GM12878 (cell line): ENCODE measurements at regions not wholly inside any gene's neighbourhood (a gene's known extent, or its start where the extent isn't known, plus 50 kb on each side); places are given as distances from the start of the nearest gene placed in this dataset.

ENCODE experiments used
- ATAC-seq: fragments of 200-7000 bp; cut with Tn5 transposase; 3 replicates; pipeline ENCODE4 v1.9.1; 2020; ENCODE audit warnings: mild to moderate bottlenecking, moderate library complexity
- BruUV-seq: library from RNA; stranded (reverse); fragments of 400-500 nt; replicated peaks from 2 replicates; lab custom pipeline; 2021; lab: Mats Ljungman, UMichigan
- CTCF ChIA-PET: fragments of 300-600 bp; sonication (Branson Sonifier 250); formaldehyde crosslinking; extraction: SDS; loops from one replicate; lab custom pipeline; 2021; ENCODE audit warnings: inconsistent platforms; lab: Yijun Ruan, JAX
- POLR2A ChIA-PET: fragments of 350-600 bp; formaldehyde crosslinking; extraction: SDS; loops from one replicate; lab custom pipeline; 2021; ENCODE audit warnings: inconsistent platforms; lab: Charles Lee
- RAD21 ChIA-PET: fragments of 300-600 bp; sonication (Branson Sonifier 250); formaldehyde crosslinking; loops from one replicate; lab custom pipeline; 2023; ENCODE audit warnings: antibody characterized with exemption; ENCODE audit not compliant: unreplicated experiment; lab: Charles Lee
- SMC1A ChIA-PET: fragments of 300-600 bp; sonication (Branson Sonifier 250); formaldehyde crosslinking; loops from one replicate; lab custom pipeline; 2023; ENCODE audit not compliant: unreplicated experiment, uncharacterized antibody; lab: Charles Lee
- DNase-seq: peaks from one replicate; pipeline ENCODE4 v3.0.0-alpha.2; 2011; ENCODE audit warnings: low read depth, low spot score
- FAIRE-seq: peaks from 3 replicates; lab custom pipeline; 2011; peaks lifted over from hg19 to GRCh38; lab: Jason Lieb, UNC
- H2AFZ ChIP-seq: 2 replicates; pipeline ENCODE4 v1.6.0; 2011; ENCODE audit warnings: low read depth, low read length, control low read depth; ENCODE audit not compliant: control insufficient read depth
- H3K27ac ChIP-seq: 2 replicates; pipeline ENCODE4 v1.5.1; 2011; ENCODE audit warnings: control low read depth; ENCODE audit not compliant: control insufficient read depth, insufficient read depth
- H3K27me3 ChIP-seq, 2 experiments: replicated peaks in 1 of 2; 2 replicates each; pipeline versions ENCODE4 v1.6.0 to v1.6.1; 2011; ENCODE audit warnings: low read length in 1 of 2; ENCODE audit not compliant: control insufficient read depth in 2 of 2, insufficient read depth in 2 of 2
- H3K36me3 ChIP-seq, 2 experiments: 2 replicates each; pipeline ENCODE4 v1.5.1; 2011; ENCODE audit warnings: low read length in 1 of 2; ENCODE audit not compliant: control insufficient read depth in 2 of 2, insufficient read depth in 2 of 2
- H3K4me1 ChIP-seq: 2 replicates; pipeline ENCODE4 v1.6.1; 2011; ENCODE audit warnings: mild to moderate bottlenecking, low read length, moderate library complexity, mixed read lengths; ENCODE audit not compliant: control insufficient read depth, insufficient read depth
- H3K4me2 ChIP-seq: 2 replicates; pipeline ENCODE4 v1.6.0; 2011; ENCODE audit warnings: control low read depth; ENCODE audit not compliant: control insufficient read depth, insufficient read depth
- H3K4me3 ChIP-seq: fragments of 200-600 bp; sonication (generic); 2 replicates; pipeline ENCODE4 v1.5.1; 2016
- H3K79me2 ChIP-seq: 2 replicates; pipeline ENCODE4 v1.6.0; 2011; ENCODE audit warnings: low read length; ENCODE audit not compliant: control insufficient read depth, insufficient read depth
- H3K9ac ChIP-seq: 2 replicates; pipeline ENCODE4 v1.8.0; 2011; ENCODE audit warnings: low read length, control low read depth, mixed read lengths; ENCODE audit not compliant: control insufficient read depth, insufficient read depth
- H3K9me3 ChIP-seq: replicated peaks from 3 replicates; pipeline ENCODE4 v1.5.1; 2011; ENCODE audit warnings: mild to moderate bottlenecking, low read length; ENCODE audit not compliant: control insufficient read depth, insufficient read depth
- H4K20me1 ChIP-seq: 2 replicates; pipeline ENCODE4 v1.6.0; 2011; ENCODE audit not compliant: control insufficient read depth, insufficient read depth
- CBFB ChIP-seq: IDR thresholded peaks from 2 replicates; pipeline ENCODE4 v1.6.1; 2016; ENCODE audit warnings: antibody characterized with exemption, low read depth
- DPF2 ChIP-seq: fragments of 450-650 bp; IDR thresholded peaks from 2 replicates; pipeline ENCODE4 v1.6.1; 2017; ENCODE audit warnings: mild to moderate bottlenecking
- EED ChIP-seq: sonication (generic); IDR thresholded peaks from 2 replicates; pipeline ENCODE4 v1.6.1; 2016; ENCODE audit warnings: antibody characterized with exemption, low read depth
- EP300 ChIP-seq, 2 experiments: fragments of 150-350 bp in 1 of 2; IDR thresholded peaks; 2 replicates each; pipeline ENCODE4 v1.6.1; 2011 to 2012; ENCODE audit warnings: low read depth in 2 of 2, low read length in 2 of 2, borderline replicate concordance in 1 of 2, improper control_type of control experiment in 1 of 2, inconsistent platforms in 1 of 2; ENCODE audit not compliant: control insufficient read depth in 1 of 2
- EZH2 ChIP-seq: IDR thresholded peaks from 2 replicates; pipeline ENCODE4 v1.6.1; 2012; ENCODE audit warnings: low read depth, mild to moderate bottlenecking, control low read depth, inconsistent platforms, low read length, borderline replicate concordance; ENCODE audit not compliant: control insufficient read depth
- MYB ChIP-seq: fragments of 150-350 bp; IDR thresholded peaks from 2 replicates; pipeline ENCODE4 v1.6.1; 2014; ENCODE audit warnings: mild to moderate bottlenecking, low read depth, low read length, borderline replicate concordance
- RAD51 ChIP-seq: fragments of 450-650 bp; IDR thresholded peaks from 2 replicates; pipeline ENCODE4 v1.6.1; 2016; ENCODE audit warnings: moderate library complexity, mild to moderate bottlenecking, inconsistent platforms
- RBBP5 ChIP-seq: fragments of 200-600 bp; sonication (generic); conservative IDR thresholded peaks from 2 replicates; pipeline ENCODE4 v1.6.1; 2016
- SPI1 ChIP-seq: IDR thresholded peaks from 2 replicates; pipeline ENCODE4 v1.6.1; 2011; ENCODE audit warnings: low read depth, mild to moderate bottlenecking, low read length, moderate library complexity, borderline replicate concordance; ENCODE audit not compliant: insufficient read depth
- STAT1 ChIP-seq: fragments of 450-650 bp; conservative IDR thresholded peaks from 2 replicates; pipeline ENCODE4 v1.6.1; 2014; ENCODE audit warnings: antibody characterized with exemption, mild to moderate bottlenecking
- WGBS: methylation state at CpG from one replicate; pipeline ENCODE4 v1.1.6; 2016; ENCODE audit warnings: low lambda C conversion rate; ENCODE audit not compliant: insufficient replicate concordance, insufficient coverage; ENCODE audit errors: missing lambda C conversion rate; 5-methylcytosine and 5-hydroxymethylcytosine counted together
- in situ Hi-C: fragments of 300-500 bp; cut with MboI; formaldehyde crosslinking; loops from 9 replicates; pipeline ENCODE4 v1.14.3; 2018; ENCODE audit warnings: mixed read lengths
- intact Hi-C: fragments of 100-400 bp; cut with micrococcal nuclease; formaldehyde crosslinking; loops from one replicate; pipeline ENCODE4 v1.14.2; 2022; ENCODE audit not compliant: unreplicated experiment
- TF ChIP-seq, protein P1 (sequence below): fragments of 450-650 bp; IDR thresholded peaks from 2 replicates; pipeline ENCODE4 v1.6.1; 2016; ENCODE audit warnings: mild to moderate bottlenecking
- TF ChIP-seq, protein P2 (sequence below): IDR thresholded peaks from 2 replicates; pipeline ENCODE4 v1.6.1; 2011; ENCODE audit warnings: borderline replicate concordance, low read depth, mild to moderate bottlenecking, moderate library complexity, low read length; ENCODE audit not compliant: insufficient read depth, poor library complexity, severe bottlenecking
- TF ChIP-seq, protein P3 (sequence below): IDR thresholded peaks from 2 replicates; pipeline ENCODE4 v1.6.1; 2011; ENCODE audit warnings: borderline replicate concordance, low read depth, mild to moderate bottlenecking, moderate library complexity, mixed read lengths, low read length; ENCODE audit not compliant: insufficient read depth; ENCODE audit errors: extremely low read length
- TF ChIP-seq, protein P4 (sequence below), 3 experiments: IDR thresholded peaks in 2 of 3; conservative IDR thresholded peaks in 1 of 3; 2 replicates each; pipeline ENCODE4 v1.5.1; 2011; ENCODE audit warnings: low read depth in 3 of 3, low read length in 3 of 3, mild to moderate bottlenecking in 3 of 3, control low read depth in 2 of 3, moderate library complexity in 2 of 3, inconsistent platforms in 1 of 3, mixed read lengths in 1 of 3; ENCODE audit not compliant: control insufficient read depth in 2 of 3, insufficient read depth in 1 of 3; ENCODE audit errors: extremely low read depth in 1 of 3

DNA sequence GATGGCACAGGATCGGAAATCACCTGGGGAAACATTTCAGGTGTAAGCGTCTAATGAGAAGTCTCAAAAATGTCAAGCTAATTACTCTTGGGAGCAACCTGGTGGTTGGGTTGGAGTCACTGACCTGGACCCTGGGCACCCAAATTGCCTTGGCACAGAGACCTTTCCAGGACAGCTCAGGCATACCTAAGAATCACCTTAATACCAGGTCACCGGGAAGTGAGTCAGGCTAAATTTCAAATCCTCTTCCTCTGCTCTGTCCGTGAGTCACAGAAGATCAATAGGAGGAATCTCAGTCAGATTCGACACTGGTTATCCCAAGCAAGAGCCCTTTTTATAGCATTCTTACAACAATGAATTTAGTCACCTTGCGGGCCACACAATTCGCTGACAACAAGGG lies 179.6 kb upstream of the CAMK1G start:
- Histone ChIP-seq H3K27ac (no peak overlapping the region), H3K4me2 (no peak overlapping the region), H3K9ac (no peak overlapping the region), H3K36me3 (no peaks in the 10 kb centered on the region), H3K9me3 (no peaks in the 10 kb centered on the region), H3K4me1 (no peaks in the 10 kb centered on the region), H2AFZ (no peak overlapping the region), H4K20me1 (no peaks in the 10 kb centered on the region), H3K27me3 (0 out of 4 replicates have a peak, but pooled peaks cover 0 to 2% of the 10 kb centered on the region in 2 experiments), H3K79me2 (no peaks in the 10 kb centered on the region), H3K4me3 (no peak overlapping the region)
- DNase-seq = no peak
- BruUV-seq = no TSS peak
- TF ChIP-seq STAT1 (no peak), MYB (no peak), SPI1 (no peak), CBFB (no peak), RAD51 (no peak), DPF2 (no peak), EZH2 (no peak), EED (no peak), RBBP5 (no peak), EP300 (IDR thresholded peaks at IDR 0.05; ENCODE audit: borderline replicate concordance in 1 of 2, control insufficient read depth in 1 of 2, low read depth in 2 of 2, low read length in 2 of 2) (no peak)
- TF ChIP-seq, protein P1, sequence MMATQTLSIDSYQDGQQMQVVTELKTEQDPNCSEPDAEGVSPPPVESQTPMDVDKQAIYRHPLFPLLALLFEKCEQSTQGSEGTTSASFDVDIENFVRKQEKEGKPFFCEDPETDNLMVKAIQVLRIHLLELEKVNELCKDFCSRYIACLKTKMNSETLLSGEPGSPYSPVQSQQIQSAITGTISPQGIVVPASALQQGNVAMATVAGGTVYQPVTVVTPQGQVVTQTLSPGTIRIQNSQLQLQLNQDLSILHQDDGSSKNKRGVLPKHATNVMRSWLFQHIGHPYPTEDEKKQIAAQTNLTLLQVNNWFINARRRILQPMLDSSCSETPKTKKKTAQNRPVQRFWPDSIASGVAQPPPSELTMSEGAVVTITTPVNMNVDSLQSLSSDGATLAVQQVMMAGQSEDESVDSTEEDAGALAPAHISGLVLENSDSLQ = no peak
- TF ChIP-seq, protein P2, sequence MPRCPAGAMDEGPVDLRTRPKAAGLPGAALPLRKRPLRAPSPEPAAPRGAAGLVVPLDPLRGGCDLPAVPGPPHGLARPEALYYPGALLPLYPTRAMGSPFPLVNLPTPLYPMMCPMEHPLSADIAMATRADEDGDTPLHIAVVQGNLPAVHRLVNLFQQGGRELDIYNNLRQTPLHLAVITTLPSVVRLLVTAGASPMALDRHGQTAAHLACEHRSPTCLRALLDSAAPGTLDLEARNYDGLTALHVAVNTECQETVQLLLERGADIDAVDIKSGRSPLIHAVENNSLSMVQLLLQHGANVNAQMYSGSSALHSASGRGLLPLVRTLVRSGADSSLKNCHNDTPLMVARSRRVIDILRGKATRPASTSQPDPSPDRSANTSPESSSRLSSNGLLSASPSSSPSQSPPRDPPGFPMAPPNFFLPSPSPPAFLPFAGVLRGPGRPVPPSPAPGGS = no peak
- TF ChIP-seq, protein P3, sequence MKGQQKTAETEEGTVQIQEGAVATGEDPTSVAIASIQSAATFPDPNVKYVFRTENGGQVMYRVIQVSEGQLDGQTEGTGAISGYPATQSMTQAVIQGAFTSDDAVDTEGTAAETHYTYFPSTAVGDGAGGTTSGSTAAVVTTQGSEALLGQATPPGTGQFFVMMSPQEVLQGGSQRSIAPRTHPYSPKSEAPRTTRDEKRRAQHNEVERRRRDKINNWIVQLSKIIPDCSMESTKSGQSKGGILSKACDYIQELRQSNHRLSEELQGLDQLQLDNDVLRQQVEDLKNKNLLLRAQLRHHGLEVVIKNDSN = no peak
- TF ChIP-seq, protein P4, sequence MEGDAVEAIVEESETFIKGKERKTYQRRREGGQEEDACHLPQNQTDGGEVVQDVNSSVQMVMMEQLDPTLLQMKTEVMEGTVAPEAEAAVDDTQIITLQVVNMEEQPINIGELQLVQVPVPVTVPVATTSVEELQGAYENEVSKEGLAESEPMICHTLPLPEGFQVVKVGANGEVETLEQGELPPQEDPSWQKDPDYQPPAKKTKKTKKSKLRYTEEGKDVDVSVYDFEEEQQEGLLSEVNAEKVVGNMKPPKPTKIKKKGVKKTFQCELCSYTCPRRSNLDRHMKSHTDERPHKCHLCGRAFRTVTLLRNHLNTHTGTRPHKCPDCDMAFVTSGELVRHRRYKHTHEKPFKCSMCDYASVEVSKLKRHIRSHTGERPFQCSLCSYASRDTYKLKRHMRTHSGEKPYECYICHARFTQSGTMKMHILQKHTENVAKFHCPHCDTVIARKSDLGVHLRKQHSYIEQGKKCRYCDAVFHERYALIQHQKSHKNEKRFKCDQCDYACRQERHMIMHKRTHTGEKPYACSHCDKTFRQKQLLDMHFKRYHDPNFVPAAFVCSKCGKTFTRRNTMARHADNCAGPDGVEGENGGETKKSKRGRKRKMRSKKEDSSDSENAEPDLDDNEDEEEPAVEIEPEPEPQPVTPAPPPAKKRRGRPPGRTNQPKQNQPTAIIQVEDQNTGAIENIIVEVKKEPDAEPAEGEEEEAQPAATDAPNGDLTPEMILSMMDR (IDR thresholded peaks at IDR 0.05 in 2 of 3, conservative IDR thresholded peaks at IDR 0.05 in 1 of 3; ENCODE audit: control insufficient read depth in 2 of 3, extremely low read depth in 1 of 3, insufficient read depth in 1 of 3, low read depth in 3 of 3, low read length in 3 of 3) = no peak
- FAIRE-seq = no peak
- SMC1A ChIA-PET = interaction anchor here (0.6 kb wide), 1 partner anchor 29 kb away, joined by 3 read pairs; no protein-coding TSS in a partner anchor
- CTCF ChIA-PET = interaction anchor here (0.6 to 0.9 kb wide), 2 partner anchors 155 to 533 kb away, joined by 3 to 4 read pairs; no protein-coding TSS in a partner anchor
- intact Hi-C loops = no loop called here
- in situ Hi-C loops = no loop called here
- POLR2A ChIA-PET = interaction anchor here (1.8 kb wide), 1 partner anchor 17 kb away, joined by 7 read pairs; no protein-coding TSS in a partner anchor
- 22% methylated on average over 7 of the region's 7 CpGs for WGBS
- no peak for ATAC-seq
- RAD21 ChIA-PET = interaction anchor here (0.9 to 1.2 kb wide), 3 partner anchors 19 to 49 kb away, joined by 3 read pairs; no protein-coding TSS in a partner anchor
